Neural progenitor cell (in vitro differentiated cells): ENCODE measurements at regions not wholly inside any gene's neighbourhood (a gene's known extent, or its start where the extent isn't known, plus 50 kb on each side); places are given as distances from the start of the nearest gene placed in this dataset.
A peak's percentile ranks its signal among the peaks of the same experiment; 100 is the strongest.

Source experiments
- DNase-seq: peaks from one replicate; pipeline ENCODE4 v3.0.0-alpha.2; 2016; ENCODE audit warnings: low spot score
- H2AFZ ChIP-seq: fragments of 200-600 bp; sonication (generic); replicated peaks from 2 replicates; pipeline ENCODE4 v1.6.1; 2016; ENCODE audit warnings: antibody characterized with exemption
- H3F3A ChIP-seq: fragments of 200-600 bp; sonication (generic); 2 replicates; pipeline ENCODE4 v1.6.1; 2016; ENCODE audit warnings: antibody characterized with exemption, low read depth
- H3K27ac ChIP-seq: fragments of 200-600 bp; sonication (generic); 2 replicates; pipeline ENCODE4 v1.5.1; 2016; ENCODE audit warnings: mild to moderate bottlenecking
- H3K27me3 ChIP-seq: fragments of 200-600 bp; sonication (generic); 2 replicates; pipeline ENCODE4 v1.6.1; 2016; ENCODE audit warnings: mild to moderate bottlenecking, moderate library complexity
- H3K36me3 ChIP-seq: fragments of 200-600 bp; sonication (generic); 2 replicates; pipeline ENCODE4 v1.5.1; 2016
- H3K4me1 ChIP-seq: fragments of 200-600 bp; sonication (generic); 2 replicates; pipeline ENCODE4 v1.6.1; 2016; ENCODE audit warnings: mixed run types
- H3K4me2 ChIP-seq: fragments of 200-600 bp; sonication (generic); 2 replicates; pipeline ENCODE4 v1.6.1; 2016
- H3K4me3 ChIP-seq: fragments of 200-600 bp; sonication (generic); 2 replicates; pipeline ENCODE4 v1.5.1; 2016
- H3K79me2 ChIP-seq: fragments of 200-600 bp; sonication (generic); 2 replicates; pipeline ENCODE4 v1.6.1; 2016; ENCODE audit warnings: low read depth
- H3K9ac ChIP-seq: fragments of 200-600 bp; sonication (generic); 2 replicates; pipeline ENCODE4 v1.6.1; 2016
- H3K9me3 ChIP-seq: fragments of 200-600 bp; sonication (generic); 2 replicates; pipeline ENCODE4 v1.5.1; 2016; ENCODE audit warnings: low read depth
- H4K20me1 ChIP-seq: fragments of 200-600 bp; sonication (generic); 2 replicates; pipeline ENCODE4 v1.6.1; 2016; ENCODE audit warnings: low read depth
- H3K27ac Mint-ChIP-seq: 3 replicates; pipeline ENCODE4 v1.8.0; 2021; ENCODE audit warnings: mixed read lengths
- H3K27me3 Mint-ChIP-seq: 2 replicates; pipeline ENCODE4 v1.8.0; 2022; ENCODE audit warnings: low read depth, mild to moderate bottlenecking, inconsistent platforms, moderate library complexity, mixed read lengths; ENCODE audit not compliant: insufficient read depth
- H3K36me3 Mint-ChIP-seq: 3 replicates; pipeline ENCODE4 v1.8.0; 2021; ENCODE audit warnings: mixed read lengths
- H3K4me1 Mint-ChIP-seq: 3 replicates; pipeline ENCODE4 v1.8.0; 2021; ENCODE audit warnings: mixed read lengths
- H3K4me3 Mint-ChIP-seq: 3 replicates; pipeline ENCODE4 v1.8.0; 2021; ENCODE audit warnings: mild to moderate bottlenecking, moderate library complexity, mixed read lengths
- H3K9me3 Mint-ChIP-seq: 3 replicates; pipeline ENCODE4 v1.8.0; 2020; ENCODE audit warnings: mixed read lengths
- EZH2 ChIP-seq: fragments of 200-600 bp; sonication (generic); IDR thresholded peaks from 2 replicates; pipeline ENCODE4 v1.6.1; 2017; ENCODE audit warnings: antibody characterized with exemption, mild to moderate bottlenecking, moderate library complexity
- EZH2phosphoT487 ChIP-seq: fragments of 200-600 bp; sonication (generic); IDR thresholded peaks from 2 replicates; pipeline ENCODE4 v1.6.1; 2017; ENCODE audit warnings: antibody characterized with exemption
- TF ChIP-seq, protein P1 (sequence below): fragments of 200-600 bp; sonication (generic); IDR thresholded peaks from 2 replicates; pipeline ENCODE4 v1.5.1; 2017; ENCODE audit warnings: antibody characterized with exemption, mild to moderate bottlenecking

DNA sequence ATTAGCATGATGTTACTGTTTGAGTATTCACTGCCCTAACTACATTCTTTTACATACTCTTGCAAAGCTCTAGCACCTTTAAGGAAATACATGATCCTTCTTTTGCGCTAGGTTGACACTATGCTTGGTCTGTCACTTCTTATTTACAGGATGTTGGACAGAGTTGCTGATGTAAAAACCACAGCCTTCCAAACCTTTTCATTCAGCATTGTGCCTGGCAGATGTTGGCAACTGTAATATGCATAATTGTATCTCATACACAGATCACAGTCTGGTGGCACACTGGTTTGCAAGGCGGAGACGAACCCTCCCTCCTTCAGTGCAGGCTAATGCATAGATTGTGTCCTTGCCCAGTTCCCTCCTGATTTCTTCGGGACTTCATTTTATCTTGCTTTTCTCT lies 224.1 kb downstream of the SNX19 start:
- Mint-ChIP-seq H3K4me1 (peaks cover 6% of the 10 kb centered on the region), H3K36me3 (no peaks in the 10 kb centered on the region), H3K27ac (no peak overlapping the region), H3K4me3 (no peak overlapping the region), H3K9me3 (peaks cover 7% of the 10 kb centered on the region), H3K27me3 (peaks cover 3% of the 10 kb centered on the region)
- DNase-seq: no peak
- peaks cover 4% of the 10 kb centered on the region for H3K4me1 ChIP-seq
- no peaks in the 10 kb centered on the region for H3F3A ChIP-seq
- H3K9me3 ChIP-seq: no peaks in the 10 kb centered on the region
- no peaks in the 10 kb centered on the region for H3K27me3 ChIP-seq
- H2AFZ ChIP-seq: no peak overlapping the region
- H3K4me2 ChIP-seq: no peak overlapping the region
- TF ChIP-seq EZH2: no peak
- no peak for TF ChIP-seq EZH2phosphoT487
- TF ChIP-seq, protein P1, sequence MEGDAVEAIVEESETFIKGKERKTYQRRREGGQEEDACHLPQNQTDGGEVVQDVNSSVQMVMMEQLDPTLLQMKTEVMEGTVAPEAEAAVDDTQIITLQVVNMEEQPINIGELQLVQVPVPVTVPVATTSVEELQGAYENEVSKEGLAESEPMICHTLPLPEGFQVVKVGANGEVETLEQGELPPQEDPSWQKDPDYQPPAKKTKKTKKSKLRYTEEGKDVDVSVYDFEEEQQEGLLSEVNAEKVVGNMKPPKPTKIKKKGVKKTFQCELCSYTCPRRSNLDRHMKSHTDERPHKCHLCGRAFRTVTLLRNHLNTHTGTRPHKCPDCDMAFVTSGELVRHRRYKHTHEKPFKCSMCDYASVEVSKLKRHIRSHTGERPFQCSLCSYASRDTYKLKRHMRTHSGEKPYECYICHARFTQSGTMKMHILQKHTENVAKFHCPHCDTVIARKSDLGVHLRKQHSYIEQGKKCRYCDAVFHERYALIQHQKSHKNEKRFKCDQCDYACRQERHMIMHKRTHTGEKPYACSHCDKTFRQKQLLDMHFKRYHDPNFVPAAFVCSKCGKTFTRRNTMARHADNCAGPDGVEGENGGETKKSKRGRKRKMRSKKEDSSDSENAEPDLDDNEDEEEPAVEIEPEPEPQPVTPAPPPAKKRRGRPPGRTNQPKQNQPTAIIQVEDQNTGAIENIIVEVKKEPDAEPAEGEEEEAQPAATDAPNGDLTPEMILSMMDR: no peak
- no peaks in the 10 kb centered on the region for H3K36me3 ChIP-seq
- no peaks in the 10 kb centered on the region for H4K20me1 ChIP-seq
- no peaks in the 10 kb centered on the region for H3K79me2 ChIP-seq
- H3K27ac ChIP-seq: no peak overlapping the region
- no peak overlapping the region for H3K9ac ChIP-seq
- H3K4me3 ChIP-seq: no peak overlapping the region

DNA sequence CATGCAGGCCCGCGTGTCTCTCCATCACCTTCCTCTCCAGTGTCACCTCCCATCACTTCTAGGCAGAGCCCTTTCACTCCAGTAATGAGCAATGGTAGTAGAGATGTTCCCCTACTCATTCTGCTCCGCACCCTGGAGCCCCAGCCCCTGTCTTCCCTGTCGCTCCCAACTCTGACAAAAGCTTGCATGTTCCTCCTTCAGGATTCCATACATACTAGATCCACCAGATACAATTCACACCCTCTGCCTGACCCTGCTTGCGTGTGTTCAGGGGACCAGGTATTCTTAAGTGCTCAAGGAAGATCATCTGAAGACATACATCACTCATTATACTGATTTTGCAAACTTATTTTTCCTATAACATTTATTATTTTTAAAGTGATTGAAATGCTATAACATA lies 222.7 kb downstream of the SNX19 start:
- Mint-ChIP-seq H3K9me3 (peaks cover 6% of the 10 kb centered on the region), H3K36me3 (no peaks in the 10 kb centered on the region), H3K27ac (no peak overlapping the region), H3K4me3 (peak overlapping the region; percentile 7), H3K4me1 (peaks cover 10% of the 10 kb centered on the region), H3K27me3 (peaks cover 4% of the 10 kb centered on the region)
- Histone ChIP-seq H3K36me3 (no peaks in the 10 kb centered on the region), H2AFZ (no peak overlapping the region), H3K4me1 (peaks cover 4% of the 10 kb centered on the region), H3K27me3 (no peaks in the 10 kb centered on the region), H3K9ac (no peak overlapping the region), H3K9me3 (no peaks in the 10 kb centered on the region), H3K4me3 (no peak overlapping the region), H3K79me2 (no peaks in the 10 kb centered on the region), H3K27ac (no peak overlapping the region), H3F3A (no peaks in the 10 kb centered on the region), H4K20me1 (no peaks in the 10 kb centered on the region), H3K4me2 (no peak overlapping the region)
- TF ChIP-seq EZH2: no peak
- TF ChIP-seq, protein P1: no peak
- DNase-seq: no peak

DNA sequence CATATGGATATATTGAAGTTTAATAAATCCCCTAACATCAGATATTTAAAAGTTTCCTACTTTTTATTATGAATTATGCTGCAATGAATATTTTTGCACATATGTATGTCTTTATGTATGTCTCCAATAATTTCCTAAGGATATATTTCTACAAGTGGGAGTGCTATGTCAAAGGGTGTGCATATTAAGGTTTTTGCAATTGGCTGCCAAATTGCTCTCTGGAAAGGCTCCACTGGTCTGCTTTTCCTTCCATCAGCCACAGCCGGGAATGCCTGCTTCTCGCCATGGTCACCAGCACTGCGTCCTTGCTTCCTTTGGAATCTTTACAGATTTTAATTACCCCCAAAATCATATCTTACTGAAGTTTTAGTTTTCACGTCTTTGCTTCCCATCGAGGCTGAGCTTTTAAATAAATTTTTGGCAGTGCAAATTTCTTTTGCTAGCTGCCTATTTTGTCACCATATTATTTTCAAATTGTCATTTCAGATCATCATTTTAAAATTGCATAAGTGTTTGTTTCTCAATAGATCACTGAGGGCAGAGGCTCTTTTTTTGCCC lies 221.7 kb downstream of the SNX19 start:
- no peak overlapping the region for H3K27ac ChIP-seq
- H3K36me3 Mint-ChIP-seq: no peaks in the 10 kb centered on the region
- no peaks in the 10 kb centered on the region for H3K36me3 ChIP-seq
- H3K4me2 ChIP-seq: no peak overlapping the region
- H3F3A ChIP-seq: no peaks in the 10 kb centered on the region
- no peaks in the 10 kb centered on the region for H3K79me2 ChIP-seq
- no peak overlapping the region for H3K27ac Mint-ChIP-seq
- H3K27me3 Mint-ChIP-seq: peaks cover 4% of the 10 kb centered on the region
- H3K9me3 ChIP-seq: no peaks in the 10 kb centered on the region
- no peak overlapping the region for H3K9ac ChIP-seq
- H3K4me1 Mint-ChIP-seq: peaks cover 10% of the 10 kb centered on the region
- TF ChIP-seq EZH2phosphoT487: no peak
- TF ChIP-seq EZH2: no peak
- TF ChIP-seq, protein P1: no peak
- no peak overlapping the region for H3K4me3 Mint-ChIP-seq
- peaks cover 6% of the 10 kb centered on the region for H3K9me3 Mint-ChIP-seq
- H3K4me3 ChIP-seq: no peak overlapping the region
- no peak overlapping the region for H2AFZ ChIP-seq
- H3K27me3 ChIP-seq: no peaks in the 10 kb centered on the region
- H3K4me1 ChIP-seq: peaks cover 4% of the 10 kb centered on the region
- DNase-seq: no peak
- no peaks in the 10 kb centered on the region for H4K20me1 ChIP-seq
